ENCODE measurements at regions not wholly inside any gene's neighbourhood (a gene's known extent, or its start where the extent isn't known, plus 50 kb on each side); places are given as distances from the start of the nearest gene placed in this dataset.

DNA sequence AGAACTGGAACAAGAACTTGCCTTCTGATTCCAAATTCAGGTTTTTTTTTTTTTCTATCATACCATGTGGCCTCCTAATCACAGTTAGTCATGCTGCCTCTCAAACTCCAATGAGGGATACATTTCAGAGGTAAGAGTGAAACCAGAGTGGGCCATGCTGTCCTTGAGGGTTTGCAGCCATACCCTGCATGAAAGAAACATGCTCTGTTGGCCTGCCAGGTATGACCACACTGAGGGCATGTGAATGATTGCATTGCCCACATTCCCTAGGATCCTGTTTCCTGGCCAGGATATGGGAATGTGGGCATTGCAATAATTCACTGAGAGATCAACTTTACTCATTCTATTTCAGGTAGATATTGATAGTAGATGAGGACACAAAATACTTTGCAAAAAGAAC lies 56.4 kb upstream of the DDIT4L start:
- TF ChIP-seq, protein P1, sequence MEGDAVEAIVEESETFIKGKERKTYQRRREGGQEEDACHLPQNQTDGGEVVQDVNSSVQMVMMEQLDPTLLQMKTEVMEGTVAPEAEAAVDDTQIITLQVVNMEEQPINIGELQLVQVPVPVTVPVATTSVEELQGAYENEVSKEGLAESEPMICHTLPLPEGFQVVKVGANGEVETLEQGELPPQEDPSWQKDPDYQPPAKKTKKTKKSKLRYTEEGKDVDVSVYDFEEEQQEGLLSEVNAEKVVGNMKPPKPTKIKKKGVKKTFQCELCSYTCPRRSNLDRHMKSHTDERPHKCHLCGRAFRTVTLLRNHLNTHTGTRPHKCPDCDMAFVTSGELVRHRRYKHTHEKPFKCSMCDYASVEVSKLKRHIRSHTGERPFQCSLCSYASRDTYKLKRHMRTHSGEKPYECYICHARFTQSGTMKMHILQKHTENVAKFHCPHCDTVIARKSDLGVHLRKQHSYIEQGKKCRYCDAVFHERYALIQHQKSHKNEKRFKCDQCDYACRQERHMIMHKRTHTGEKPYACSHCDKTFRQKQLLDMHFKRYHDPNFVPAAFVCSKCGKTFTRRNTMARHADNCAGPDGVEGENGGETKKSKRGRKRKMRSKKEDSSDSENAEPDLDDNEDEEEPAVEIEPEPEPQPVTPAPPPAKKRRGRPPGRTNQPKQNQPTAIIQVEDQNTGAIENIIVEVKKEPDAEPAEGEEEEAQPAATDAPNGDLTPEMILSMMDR (IDR thresholded peaks at IDR 0.05; ENCODE audit: borderline replicate concordance, extremely low read depth, low read length, poor library complexity, severe bottlenecking), result no peak
- no peak for TF ChIP-seq EZH2 (IDR thresholded peaks at IDR 0.05; ENCODE audit: borderline replicate concordance, low read depth, low read length, severe bottlenecking)
